GM19467 (cell line): ENCODE measurements at regions not wholly inside any gene's neighbourhood (a gene's known extent, or its start where the extent isn't known, plus 50 kb on each side); places are given as distances from the start of the nearest gene placed in this dataset.

Experiments used
- ATAC-seq: cut with Tn5 transposase; IDR thresholded peaks from one replicate; pipeline ENCODE4 v1.9.1; 2021; ENCODE audit warnings: mild to moderate bottlenecking, moderate library complexity; ENCODE audit not compliant: unreplicated experiment

DNA sequence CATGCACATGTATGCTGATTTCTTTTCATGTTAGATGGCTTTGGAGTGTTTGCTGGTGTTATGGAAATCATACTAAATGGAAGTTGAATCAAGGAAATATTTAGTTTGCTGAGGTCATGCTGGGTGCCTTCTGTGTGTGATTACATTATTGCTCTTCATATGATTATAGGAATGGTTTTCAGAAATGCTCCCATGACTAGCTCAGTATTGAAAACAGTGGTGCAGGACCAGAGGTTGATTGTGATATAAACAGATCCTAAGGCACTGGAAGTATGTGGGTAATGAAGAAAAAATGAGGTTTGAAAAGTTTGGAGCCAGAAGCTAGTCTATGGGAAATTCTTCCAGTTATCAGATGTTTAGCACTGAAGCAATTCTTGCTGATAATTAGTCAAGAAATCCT is 693.1 kb downstream of the UTRN start:
- ATAC-seq: no peak

DNA sequence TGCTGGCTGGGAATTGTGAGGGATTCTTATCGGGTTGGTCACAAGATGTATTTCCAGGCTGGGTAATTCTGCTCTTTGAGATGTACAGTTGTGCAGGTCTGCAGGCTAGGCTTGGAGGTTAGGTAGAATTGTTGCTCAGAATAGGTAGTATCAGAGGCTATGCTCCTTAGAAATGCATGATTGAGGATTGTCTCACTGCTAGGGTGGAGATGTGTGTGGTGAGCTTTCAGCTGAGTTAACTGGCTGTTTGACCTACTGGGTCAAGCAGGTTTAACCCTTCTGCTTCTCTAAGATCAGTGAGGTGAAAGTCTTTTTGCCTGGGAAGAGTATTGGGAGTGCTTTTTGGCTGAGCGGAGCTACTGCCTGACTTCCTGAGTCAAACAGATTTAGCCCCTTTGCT is 701.1 kb downstream of the UTRN start:
- ATAC-seq: no peak

DNA sequence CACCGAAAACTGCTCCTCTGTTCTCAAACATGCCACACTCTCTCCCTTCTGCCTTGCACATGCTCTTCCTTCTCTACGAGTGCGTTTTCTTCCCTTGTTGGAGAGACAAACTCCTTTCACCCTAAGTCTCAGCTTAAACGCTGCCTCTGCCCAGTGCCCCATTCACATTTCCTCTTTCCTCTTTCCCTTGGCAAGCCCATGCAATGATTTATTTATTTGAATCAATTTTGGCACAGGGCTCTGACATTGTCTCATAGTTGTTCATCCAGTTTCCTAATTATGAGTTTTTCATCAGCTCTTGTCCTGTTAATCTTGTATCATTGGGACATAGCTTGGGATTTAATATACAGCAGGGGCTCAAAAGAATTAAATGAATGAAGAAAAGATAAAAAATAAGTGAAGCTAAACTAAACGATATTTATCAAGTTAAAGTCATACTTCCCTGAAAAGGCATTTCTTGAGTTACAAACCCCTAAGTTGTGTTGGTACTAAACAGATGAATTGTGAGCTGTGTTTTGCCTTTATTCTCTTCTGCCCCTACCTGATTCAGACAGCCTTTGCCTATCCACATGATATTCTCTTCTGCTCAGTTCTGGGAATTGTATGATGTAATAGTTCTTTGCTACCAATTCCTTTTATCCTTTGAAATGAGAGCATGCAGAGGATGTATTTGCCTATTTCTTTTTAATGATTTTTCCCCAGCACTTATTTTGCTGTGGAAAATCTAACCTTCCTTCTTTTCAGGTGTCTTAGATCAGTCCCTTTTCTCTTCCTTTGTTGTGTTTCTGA is 704.4 kb downstream of the UTRN start:
- ATAC-seq: no peak

DNA sequence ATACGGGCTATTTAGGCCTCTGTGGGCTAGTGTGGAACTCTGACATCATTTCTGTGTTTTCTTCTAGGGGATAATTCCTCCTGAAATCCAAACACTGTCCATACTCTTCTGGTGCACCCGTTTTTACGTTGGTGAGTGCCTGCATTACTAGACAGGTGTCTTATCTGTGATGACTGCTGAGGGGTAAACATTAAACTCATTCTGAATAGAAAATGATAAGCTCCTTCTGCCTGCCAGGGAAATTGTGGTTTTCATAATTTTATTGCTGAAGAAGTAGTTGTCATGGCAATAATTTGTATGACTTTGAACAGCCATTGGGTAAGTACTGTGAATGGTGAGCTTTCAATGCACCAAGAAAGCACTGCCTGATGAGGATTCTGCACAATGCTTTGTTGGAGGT is 705.6 kb downstream of the UTRN start:
- ATAC-seq: no peak

DNA sequence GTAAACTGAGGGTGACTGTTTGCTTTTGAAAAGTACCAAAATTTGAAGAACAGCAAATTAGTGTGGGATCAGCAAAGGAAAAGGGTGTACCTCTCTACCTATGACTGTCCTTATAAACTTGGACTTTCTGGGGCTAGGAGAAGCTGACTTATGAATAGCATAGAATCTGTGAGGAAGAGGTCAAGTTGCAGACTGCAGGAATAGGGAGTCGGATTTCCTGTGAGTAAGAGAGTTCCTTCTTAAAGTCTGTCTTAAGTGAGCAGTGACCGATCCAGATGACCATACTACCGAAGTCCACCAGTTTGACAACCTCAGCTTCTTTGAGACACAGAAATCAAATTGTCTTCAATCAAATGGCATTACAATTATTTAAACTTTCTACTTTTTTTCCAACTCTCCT is 708.7 kb downstream of the UTRN start:
- ATAC-seq: no peak

DNA sequence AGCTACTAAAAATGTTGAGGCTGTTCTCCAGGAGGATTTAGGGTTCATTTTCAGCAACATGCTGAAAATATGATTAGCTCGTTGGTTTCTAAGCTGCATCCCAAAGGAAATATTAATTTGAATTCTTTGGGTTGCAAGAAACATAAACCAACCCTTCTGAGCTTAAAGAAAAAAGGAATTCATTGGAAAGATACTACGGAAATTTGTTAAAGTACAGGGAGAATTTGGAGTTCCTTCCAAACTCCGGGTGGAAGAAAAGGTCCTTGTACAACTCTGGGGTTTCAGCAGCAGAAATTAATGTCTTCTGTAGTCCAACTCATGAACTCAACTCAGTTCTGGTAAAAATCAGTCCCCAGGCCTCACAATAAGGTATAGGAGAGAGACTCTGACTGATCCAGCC is 712.9 kb downstream of the UTRN start:
- no peak for ATAC-seq

DNA sequence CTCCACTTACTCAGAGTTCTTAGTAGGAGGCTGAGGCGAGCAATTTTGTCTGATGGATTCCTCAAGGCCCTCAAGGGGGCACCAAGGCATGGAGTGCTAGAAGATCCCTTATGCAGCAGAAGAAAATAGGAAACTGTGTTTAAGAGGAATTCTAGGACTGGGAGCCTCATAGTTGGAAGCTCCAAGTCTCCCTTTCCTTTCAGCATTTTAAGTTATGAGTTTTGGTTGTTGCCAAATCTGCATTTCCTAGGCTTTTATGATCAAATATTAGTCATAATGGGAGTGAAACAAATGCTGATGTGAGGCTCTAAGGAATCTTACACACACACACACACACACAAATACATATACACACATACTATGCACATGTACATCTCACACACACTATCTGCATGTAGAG is 714.0 kb downstream of the UTRN start:
- ATAC-seq: no peak

DNA sequence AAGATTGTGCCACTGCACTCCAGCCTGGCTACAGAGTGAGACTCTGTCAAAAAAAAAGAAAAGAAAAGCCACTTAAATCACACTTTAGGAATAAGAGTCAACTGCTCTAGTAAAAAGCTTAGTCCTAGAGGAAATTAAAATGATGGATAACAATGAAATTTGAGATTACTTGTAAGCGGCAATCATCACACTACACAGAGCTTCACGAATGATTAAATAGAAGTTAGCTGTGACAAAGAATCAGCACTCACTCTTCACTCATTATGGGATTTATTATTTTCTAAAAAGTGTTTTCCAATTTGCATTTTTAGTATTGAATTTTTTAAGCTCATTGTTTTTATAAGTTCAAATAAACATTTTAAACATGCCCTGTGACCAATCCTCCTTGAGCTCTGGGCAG is 718.0 kb downstream of the UTRN start:
- ATAC-seq: no peak

DNA sequence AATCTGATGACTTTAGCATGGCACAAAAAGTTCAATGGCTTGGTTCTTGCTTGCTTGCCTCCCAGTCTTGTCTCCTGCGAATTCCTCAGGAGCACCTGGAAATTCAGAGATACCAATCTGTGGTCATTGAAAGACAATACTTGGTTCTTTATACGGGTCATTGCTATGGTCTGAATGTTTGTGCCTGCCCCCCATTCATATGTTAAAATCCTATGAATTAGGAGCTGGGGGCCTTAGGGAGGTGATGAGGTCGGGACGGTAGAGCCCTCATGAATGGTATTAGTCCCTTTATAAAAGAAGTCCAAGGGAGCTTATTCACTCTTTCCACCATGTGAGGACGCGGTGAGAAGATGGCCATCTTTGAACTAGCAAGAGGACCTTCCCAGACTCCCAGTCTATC is 721.8 kb downstream of the UTRN start:
- ATAC-seq: no peak

DNA sequence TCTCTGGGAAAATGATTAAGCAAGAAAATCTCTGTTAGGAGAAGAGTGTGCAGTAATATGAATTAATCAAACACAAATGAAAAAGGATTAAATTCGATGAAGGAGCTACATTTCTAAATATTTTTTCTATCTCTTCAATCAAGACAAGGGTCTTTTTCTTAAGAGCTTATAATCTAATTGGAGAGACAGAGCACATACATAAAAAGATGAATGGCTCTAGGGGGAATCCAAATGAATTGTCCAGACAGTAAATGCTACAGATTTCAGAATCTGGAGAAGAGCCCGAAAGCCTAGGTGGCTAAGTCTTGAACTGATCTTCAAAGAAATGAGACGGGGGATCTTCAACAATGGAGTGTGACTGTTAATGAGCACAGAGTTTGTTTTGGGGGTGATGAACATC is 723.6 kb downstream of the UTRN start:
- no peak for ATAC-seq

DNA sequence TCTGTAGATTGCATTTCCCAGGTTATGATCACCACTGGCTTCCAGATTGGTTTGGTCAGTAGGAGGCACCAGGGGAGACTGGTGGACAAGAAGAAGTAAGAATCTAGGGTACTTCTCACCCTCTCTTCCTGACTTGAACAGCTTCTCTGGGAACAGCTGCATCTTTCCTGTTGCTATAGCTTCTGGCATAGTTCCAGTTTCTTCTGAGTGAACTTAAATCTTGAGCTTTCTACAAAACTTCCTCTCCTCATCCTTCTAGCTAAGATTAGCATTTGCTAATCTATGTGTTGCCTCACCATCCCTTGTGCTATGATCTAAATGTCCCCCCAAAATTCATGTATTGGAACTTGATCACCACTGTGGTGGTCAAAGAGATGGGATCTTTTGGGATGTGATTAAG is 724.6 kb downstream of the UTRN start:
- no peak for ATAC-seq

DNA sequence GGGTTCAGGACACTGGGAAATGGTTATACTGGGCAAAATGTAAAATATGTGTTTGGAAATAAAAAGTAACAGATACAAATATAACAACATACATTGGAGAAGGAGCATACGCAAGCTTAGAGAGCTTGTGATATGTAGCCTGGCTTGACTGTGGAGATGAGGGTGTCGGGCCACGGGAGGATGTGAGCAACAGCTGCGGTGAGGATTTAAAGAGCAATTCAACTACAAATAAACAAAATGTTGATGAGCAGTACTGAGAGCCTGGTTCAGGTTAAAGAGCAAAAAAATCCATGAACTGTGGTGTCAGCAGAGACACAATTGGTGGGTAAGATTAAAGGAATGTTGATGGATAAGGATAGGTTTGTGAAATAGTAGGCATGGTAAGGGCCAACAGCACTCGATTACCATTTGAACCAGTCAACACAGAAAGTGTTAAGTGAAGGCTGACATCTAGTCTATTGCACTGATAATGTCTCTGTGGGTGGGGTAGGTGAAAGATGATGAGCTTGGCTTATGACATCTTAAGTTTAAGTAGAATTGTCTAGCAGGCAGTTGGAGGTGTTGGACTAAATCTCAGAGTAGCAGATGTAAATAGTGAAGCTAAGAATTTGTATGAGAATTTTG is 723.2 kb downstream of the EPM2A start:
- ATAC-seq: no peak

DNA sequence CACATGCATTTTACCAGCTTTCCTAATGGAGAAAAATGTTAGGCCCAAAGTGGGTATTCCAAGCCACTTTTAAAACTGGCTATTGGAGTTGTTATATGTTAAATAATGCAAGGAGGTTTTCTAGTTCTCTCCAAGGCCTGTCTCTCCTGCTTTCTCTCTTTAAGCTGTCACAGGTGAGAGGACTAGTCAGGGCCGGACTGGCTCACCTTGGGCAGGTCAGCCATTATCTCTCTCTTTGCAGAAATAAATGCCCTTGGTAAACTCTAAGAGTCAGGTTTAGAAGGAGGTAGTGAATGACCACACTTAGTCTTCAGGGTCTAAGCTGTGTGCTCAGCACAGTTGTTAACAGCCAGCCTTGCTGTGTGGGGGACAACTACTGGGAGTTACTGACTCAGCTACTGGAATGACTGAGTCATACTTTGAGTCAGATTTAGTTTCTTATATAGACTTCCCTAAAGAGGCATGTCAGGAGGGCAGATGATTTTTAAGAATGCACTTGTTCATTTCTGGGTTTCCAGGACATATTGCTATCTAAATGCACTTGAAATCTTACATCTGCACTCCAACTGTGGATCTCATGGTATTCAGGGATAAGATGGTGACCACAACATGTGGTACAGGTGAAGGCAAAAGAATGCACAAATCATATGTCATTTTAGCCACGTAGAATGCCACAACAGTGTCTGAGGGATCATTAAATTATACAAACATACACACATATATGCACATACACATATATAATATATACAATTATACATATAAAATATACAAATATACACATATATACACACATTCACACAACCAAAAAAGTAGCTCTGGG is 719.4 kb downstream of the EPM2A start:
- ATAC-seq: peak; percentile 84

DNA sequence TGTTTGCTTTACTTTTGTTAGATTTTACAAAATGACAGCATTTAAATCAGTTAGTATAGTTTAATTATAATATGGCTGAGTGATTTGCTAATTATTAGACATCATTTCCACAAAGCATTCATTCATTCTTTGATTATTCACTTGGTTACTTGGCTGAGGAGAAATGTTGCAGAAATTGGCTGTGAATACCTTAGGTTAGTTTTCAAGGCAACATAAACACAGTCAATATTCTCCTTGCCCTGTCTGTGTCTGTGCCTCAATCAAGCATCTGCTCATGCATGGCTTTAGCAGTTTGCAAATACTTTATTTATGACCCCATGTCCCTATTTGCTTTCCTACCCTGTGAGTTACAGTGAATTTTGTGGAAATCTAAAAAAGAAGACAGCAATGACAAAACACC is 718.3 kb downstream of the EPM2A start:
- ATAC-seq: no peak

DNA sequence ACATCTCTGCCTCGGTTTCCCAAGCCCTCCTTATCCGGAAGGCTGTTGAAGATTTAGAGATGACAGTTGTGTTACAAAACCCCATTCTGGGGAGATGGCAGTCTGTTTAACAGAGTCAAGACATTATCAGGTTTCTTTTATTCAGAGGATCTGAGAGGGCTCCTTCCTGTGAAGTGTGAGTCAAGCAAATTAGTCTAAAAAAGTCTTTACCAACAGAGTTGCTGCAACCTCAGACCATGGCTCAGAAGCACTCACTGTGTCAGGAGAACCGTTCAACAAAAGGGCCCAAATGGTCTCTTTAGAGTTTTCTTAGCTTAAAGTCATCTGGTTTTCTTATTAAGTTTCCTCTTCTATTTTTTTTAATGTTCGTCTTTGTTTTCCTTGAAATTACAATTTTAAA is 717.8 kb downstream of the EPM2A start:
- no peak for ATAC-seq

DNA sequence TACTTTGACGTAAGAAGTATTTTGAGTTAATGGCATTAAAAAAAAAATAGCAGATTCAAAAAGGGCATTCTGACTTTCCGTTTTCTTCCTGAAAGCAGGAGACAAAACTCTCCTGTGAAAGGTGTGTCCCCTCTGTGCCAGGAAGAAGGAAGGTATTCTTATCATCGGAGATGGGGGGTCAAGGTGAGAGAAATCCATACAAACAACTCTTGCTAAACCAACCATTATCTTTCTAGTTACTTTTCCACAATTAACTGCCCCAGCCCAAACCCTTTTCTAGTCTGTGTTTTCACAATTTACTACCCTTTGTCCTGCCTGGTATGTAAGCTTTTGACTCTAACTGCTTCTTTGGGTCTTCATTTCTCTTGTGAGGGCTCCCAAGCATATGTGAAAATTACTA is 717.3 kb downstream of the EPM2A start:
- ATAC-seq: no peak

DNA sequence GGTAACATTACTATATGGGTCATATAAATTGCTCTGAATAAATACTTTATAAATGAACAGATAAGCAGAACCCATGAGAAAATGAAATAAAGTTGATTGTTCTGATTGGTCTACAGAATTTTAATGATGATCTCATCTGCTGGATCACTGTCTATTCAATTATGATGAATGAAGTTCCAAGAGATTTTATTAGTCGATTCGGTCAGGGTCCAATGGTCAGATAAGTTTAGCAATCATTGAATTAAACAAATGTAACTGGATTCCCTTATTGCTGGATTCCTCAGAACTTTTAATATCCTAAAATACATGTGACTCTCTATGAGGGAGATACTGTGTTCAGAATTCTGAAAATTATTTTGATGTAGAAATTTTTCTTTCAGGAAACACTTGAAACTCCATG is 715.2 kb downstream of the EPM2A start:
- no peak for ATAC-seq

DNA sequence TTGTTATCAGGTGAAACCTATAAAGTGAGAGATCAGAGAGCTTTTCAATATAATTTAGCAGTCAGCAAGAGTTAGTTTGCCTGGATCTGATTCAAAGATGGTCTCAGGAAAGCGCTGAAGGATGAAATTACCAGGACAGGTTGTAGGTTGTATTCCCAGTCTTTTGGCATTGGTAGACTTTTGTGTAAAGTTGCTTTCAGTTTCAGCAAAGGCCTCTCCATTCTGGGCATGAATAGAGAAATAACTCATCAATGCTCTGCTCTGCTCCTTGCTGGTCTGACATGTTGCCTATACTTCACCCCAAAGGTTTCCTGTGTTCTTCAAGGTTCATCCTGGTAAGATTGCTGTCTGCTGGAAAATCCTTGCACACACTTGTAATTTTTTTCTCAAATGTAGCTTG is 714.8 kb downstream of the EPM2A start:
- no peak for ATAC-seq

DNA sequence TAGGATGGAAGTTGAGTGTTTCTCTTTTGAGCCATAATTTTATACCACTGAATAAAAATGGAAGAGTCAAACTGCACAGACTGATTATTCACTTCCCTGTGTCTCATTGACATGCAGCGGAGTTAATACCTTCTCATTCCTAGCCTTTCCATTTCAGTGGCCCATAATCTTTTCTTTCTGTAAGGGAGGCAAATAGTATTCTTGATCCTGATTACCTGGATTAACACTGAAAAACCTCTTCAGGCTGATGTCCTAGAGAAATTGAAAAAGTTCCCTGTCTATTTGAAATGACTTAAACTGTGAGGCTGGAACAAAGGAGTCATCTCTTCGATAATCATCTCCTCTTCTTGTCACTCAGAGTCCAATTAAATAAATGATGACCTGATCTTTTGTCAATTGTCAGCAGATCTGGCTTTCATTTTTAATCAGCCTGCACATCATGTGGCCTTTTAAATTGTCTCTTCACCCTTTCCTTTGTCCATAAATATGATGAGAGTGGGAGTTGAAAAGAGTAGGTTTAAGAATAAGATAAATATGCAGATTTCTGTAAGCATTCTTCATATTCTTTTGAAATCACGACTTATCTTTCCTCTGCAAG is 713.0 kb downstream of the EPM2A start:
- no peak for ATAC-seq

DNA sequence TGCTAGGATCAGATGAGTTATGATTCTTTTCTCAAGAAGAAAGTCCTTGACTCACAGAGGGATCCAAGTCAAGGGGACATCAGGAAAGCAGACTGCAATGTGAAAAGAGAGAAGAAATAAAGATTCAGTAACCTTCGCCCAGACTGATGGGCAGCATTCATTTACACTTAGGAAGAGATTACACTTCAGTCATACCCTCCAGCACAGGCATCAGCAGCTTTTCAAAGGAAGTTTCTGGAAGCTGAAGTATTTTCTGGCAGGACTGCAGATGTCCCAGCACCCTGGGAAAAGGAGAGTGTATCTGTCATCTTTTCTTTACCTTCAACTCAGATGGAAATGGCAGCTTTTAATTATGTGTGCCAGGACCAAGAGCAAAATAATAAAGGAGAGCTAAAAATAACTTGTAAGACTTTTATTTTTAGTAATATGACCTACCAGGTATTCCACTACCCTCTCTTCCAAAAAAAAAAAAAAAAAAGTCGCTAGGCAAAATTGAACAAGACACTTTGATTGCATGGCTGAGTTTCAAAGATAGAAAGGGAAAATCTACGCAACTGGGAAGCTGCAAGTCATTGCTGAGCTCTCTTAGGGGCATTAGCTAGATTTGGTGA is 712.1 kb downstream of the EPM2A start:
- ATAC-seq: no peak

DNA sequence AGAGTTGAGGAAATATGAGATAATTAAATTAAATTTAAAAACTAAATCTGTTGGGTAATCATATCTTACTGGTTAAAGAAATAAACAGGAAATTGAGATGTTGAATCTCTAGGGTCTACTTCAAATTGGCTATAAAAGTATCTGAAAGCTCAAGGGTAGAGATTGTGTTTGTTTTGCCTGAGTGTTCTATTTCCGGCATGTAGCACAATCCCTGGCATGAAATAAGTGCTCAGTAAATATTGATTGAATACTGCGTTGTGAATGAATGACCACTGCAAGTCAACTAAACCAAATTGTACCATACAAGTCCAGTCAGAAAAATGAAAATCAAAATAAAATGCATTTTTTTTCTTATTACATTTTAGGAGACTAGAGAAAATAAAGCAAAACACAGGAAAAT is 709.8 kb downstream of the EPM2A start:
- no peak for ATAC-seq
